ENCODE measurements at regions not wholly inside any gene's neighbourhood (a gene's known extent, or its start where the extent isn't known, plus 50 kb on each side); places are given as distances from the start of the nearest gene placed in this dataset.

DNA sequence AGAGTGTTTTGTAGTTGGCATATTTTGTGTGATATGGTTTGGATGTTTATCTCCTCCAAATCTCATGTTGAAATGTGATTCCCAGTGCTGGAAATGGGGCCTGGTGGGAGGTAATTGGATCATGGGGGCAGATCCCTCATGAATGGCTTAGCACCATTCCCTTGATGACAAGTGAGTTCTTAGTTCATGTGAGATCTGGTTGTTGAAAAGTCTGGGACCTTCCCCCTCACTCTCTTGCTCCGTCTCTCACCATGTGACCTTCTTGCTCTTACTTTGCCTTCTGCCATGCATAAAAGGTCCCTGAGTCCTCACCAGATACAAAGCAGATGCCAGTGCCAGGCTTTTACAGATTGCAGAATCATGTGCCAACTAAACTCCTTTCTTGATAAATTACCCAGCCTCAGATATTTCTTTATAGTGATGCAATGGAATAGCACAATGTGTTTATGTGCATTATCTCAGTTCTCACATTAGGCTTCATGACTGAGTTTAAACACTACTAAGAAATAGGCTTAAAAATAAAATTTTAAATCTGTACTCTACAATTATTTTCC, 1348.8 kb downstream of the STIM2 start:
- no peak overlapping the region for H3K27ac ChIP-seq (ENCODE audit: insufficient read depth, low read length)
- H3K79me2 ChIP-seq (ENCODE audit: control insufficient read depth, insufficient read depth, low read length): no peaks in the 10 kb centered on the region
- no peaks in the 10 kb centered on the region for H3K9me3 ChIP-seq (ENCODE audit: control insufficient read depth, insufficient read depth, low read depth, low read length)
- no peaks in the 10 kb centered on the region for H3K36me3 ChIP-seq (ENCODE audit: control insufficient read depth, insufficient read depth, low read length)
- H3K4me3 ChIP-seq (replicated peaks in 1 of 4; ENCODE audit: control extremely low read depth in 1 of 4, insufficient read depth in 1 of 4, low read depth in 3 of 4, low read length in 4 of 4): no peak overlapping the region
- DNase-seq (ENCODE audit: low read depth in 2 of 2): no peak
- no peak overlapping the region for H2AFZ ChIP-seq (ENCODE audit: low read length)
- no peak for TF ChIP-seq EZH2 (IDR thresholded peaks at IDR 0.05; ENCODE audit: low read length, missing control alignments)
- TF ChIP-seq, protein P1, sequence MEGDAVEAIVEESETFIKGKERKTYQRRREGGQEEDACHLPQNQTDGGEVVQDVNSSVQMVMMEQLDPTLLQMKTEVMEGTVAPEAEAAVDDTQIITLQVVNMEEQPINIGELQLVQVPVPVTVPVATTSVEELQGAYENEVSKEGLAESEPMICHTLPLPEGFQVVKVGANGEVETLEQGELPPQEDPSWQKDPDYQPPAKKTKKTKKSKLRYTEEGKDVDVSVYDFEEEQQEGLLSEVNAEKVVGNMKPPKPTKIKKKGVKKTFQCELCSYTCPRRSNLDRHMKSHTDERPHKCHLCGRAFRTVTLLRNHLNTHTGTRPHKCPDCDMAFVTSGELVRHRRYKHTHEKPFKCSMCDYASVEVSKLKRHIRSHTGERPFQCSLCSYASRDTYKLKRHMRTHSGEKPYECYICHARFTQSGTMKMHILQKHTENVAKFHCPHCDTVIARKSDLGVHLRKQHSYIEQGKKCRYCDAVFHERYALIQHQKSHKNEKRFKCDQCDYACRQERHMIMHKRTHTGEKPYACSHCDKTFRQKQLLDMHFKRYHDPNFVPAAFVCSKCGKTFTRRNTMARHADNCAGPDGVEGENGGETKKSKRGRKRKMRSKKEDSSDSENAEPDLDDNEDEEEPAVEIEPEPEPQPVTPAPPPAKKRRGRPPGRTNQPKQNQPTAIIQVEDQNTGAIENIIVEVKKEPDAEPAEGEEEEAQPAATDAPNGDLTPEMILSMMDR (conservative IDR thresholded peaks at IDR 0.05 in 1 of 2, IDR thresholded peaks at IDR 0.05 in 1 of 2; ENCODE audit: low read depth in 1 of 2, low read length in 2 of 2): no peak
- H4K20me1 ChIP-seq (ENCODE audit: control insufficient read depth, extremely low read depth, insufficient read depth, low read length): no peaks in the 10 kb centered on the region
- no peaks in the 10 kb centered on the region for H3K4me1 ChIP-seq (ENCODE audit: control insufficient read depth, extremely low read depth, insufficient read depth, low read length)
- no peak overlapping the region for H3K4me2 ChIP-seq (ENCODE audit: extremely low read depth, insufficient read depth, low read length)
- H3K27me3 ChIP-seq (ENCODE audit: control insufficient read depth, insufficient read depth, low read length): no peaks in the 10 kb centered on the region
- H3K9ac ChIP-seq (ENCODE audit: insufficient read depth, low read length): no peak overlapping the region

DNA sequence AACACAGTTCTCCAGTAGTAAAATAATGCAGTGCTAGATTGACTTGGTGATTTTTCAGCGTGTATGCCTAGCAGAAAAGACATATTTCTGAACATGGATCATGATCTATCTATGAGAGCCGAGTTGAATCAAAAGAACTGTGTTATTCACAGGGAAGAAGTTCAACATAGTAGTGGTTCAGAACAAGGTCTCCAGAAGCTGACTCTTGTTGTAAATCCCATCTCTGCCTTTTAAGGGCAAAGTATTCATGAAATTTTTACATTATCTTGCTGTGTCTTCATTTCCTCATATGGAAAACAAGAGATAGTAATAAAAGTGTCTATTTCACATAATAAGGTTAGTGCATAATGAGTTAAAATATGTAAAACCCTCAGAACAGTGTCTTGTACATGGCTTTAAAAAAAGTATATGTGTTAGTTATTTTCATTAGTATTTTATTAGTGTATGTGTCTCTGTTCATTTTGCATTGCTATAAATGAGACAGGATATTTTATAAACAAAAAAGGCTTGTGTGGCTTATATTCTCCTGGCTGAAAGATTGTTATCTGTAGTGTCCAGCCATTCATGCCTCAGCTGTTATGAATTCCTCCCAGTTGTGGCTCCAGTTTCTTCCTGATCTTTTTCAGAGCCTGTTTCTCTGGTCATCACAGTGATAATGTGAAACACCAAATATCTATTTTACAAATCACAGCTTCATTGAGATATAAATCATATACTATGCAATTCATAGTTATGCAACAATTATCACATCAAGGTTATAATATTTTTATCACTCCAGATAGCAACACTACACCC, 1351.2 kb downstream of the STIM2 start:
- Histone ChIP-seq H3K79me2 (ENCODE audit: control insufficient read depth, insufficient read depth, low read length) (no peaks in the 10 kb centered on the region), H4K20me1 (ENCODE audit: control insufficient read depth, extremely low read depth, insufficient read depth, low read length) (no peaks in the 10 kb centered on the region)
- DNase-seq (ENCODE audit: low read depth in 2 of 2): no peak

DNA sequence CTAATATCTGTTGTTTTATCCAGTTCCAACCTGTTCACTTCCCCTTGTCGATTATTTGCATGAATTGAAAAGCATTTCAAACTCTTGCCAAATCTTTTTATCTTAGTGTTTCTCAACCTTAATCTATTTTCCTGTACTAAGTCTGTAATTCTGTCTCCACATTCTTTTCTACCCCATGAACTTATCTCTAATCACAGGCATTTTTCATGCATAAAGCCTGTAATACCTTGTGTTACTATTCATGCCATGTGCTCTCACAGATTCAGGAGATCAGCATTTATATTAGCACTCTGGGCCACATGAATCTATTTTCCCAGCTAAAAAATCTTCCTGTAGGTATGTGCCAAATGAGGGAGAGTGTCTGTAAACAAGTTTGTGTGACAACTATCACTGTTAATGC, 1360.9 kb downstream of the STIM2 start:
- H3K27me3 ChIP-seq (ENCODE audit: control insufficient read depth, insufficient read depth, low read length): no peaks in the 10 kb centered on the region
- no peak overlapping the region for H3K4me2 ChIP-seq (ENCODE audit: extremely low read depth, insufficient read depth, low read length)
- H4K20me1 ChIP-seq (ENCODE audit: control insufficient read depth, extremely low read depth, insufficient read depth, low read length): no peaks in the 10 kb centered on the region
- no peak for TF ChIP-seq EZH2 (IDR thresholded peaks at IDR 0.05; ENCODE audit: low read length, missing control alignments)
- TF ChIP-seq, protein P1 (conservative IDR thresholded peaks at IDR 0.05 in 1 of 2, IDR thresholded peaks at IDR 0.05 in 1 of 2; ENCODE audit: low read depth in 1 of 2, low read length in 2 of 2): no peak
- H3K9me3 ChIP-seq (ENCODE audit: control insufficient read depth, insufficient read depth, low read depth, low read length): no peaks in the 10 kb centered on the region
- no peaks in the 10 kb centered on the region for H3K79me2 ChIP-seq (ENCODE audit: control insufficient read depth, insufficient read depth, low read length)
- no peaks in the 10 kb centered on the region for H3K36me3 ChIP-seq (ENCODE audit: control insufficient read depth, insufficient read depth, low read length)
- no peak overlapping the region for H2AFZ ChIP-seq (ENCODE audit: low read length)
- no peaks in the 10 kb centered on the region for H3K4me1 ChIP-seq (ENCODE audit: control insufficient read depth, extremely low read depth, insufficient read depth, low read length)
- H3K4me3 ChIP-seq (replicated peaks in 1 of 4; ENCODE audit: control extremely low read depth in 1 of 4, insufficient read depth in 1 of 4, low read depth in 3 of 4, low read length in 4 of 4): no peak overlapping the region
- H3K27ac ChIP-seq (ENCODE audit: insufficient read depth, low read length): no peak overlapping the region
- no peak overlapping the region for H3K9ac ChIP-seq (ENCODE audit: insufficient read depth, low read length)
- no peak for DNase-seq (ENCODE audit: low read depth in 2 of 2)

More for the DNA sequence above, 1351.2 kb downstream of the STIM2 start:
- no peaks in the 10 kb centered on the region for H3K4me1 ChIP-seq (ENCODE audit: control insufficient read depth, extremely low read depth, insufficient read depth, low read length)
- no peaks in the 10 kb centered on the region for H3K36me3 ChIP-seq (ENCODE audit: control insufficient read depth, insufficient read depth, low read length)
- no peak overlapping the region for H3K4me3 ChIP-seq (replicated peaks in 1 of 4; ENCODE audit: control extremely low read depth in 1 of 4, insufficient read depth in 1 of 4, low read depth in 3 of 4, low read length in 4 of 4)
- no peak overlapping the region for H3K4me2 ChIP-seq (ENCODE audit: extremely low read depth, insufficient read depth, low read length)
- H2AFZ ChIP-seq (ENCODE audit: low read length): no peak overlapping the region
- no peaks in the 10 kb centered on the region for H3K9me3 ChIP-seq (ENCODE audit: control insufficient read depth, insufficient read depth, low read depth, low read length)
- TF ChIP-seq, protein P1 (conservative IDR thresholded peaks at IDR 0.05 in 1 of 2, IDR thresholded peaks at IDR 0.05 in 1 of 2; ENCODE audit: low read depth in 1 of 2, low read length in 2 of 2): no peak
- no peak for TF ChIP-seq EZH2 (IDR thresholded peaks at IDR 0.05; ENCODE audit: low read length, missing control alignments)
- no peak overlapping the region for H3K27ac ChIP-seq (ENCODE audit: insufficient read depth, low read length)
- no peak overlapping the region for H3K9ac ChIP-seq (ENCODE audit: insufficient read depth, low read length)
- H3K27me3 ChIP-seq (ENCODE audit: control insufficient read depth, insufficient read depth, low read length): no peaks in the 10 kb centered on the region

Measured in fibroblast of lung (primary cell).